ENCODE measurements at regions not wholly inside any gene's neighbourhood (a gene's known extent, or its start where the extent isn't known, plus 50 kb on each side); places are given as distances from the start of the nearest gene placed in this dataset.
"Not testable (repeated sequence)": the region's sequence is repeated elsewhere in the genome, so short reads cannot be mapped to it uniquely, and the experiment has no call there.

DNA sequence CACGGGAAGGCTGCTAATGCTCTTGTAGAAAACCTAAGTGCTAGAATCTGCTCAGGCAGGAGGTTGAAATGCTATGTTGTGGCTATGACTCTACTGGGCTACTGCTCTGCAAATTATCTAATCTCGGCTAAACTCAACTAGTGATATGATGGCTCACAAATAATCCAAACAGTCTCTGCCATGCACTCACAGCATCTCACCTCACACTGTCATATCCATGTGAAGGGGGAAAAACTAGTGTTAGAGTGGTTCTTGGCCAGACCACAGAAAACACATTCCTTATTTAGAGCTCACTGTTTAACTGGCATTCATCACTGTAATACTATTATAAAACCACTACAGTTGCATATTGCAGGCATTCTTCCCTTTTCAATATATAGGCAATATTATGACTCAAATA, 81.8 kb upstream of the DST start:
- no peak for DNase-seq (ENCODE audit: low spot score)
- TF ChIP-seq, protein P1, sequence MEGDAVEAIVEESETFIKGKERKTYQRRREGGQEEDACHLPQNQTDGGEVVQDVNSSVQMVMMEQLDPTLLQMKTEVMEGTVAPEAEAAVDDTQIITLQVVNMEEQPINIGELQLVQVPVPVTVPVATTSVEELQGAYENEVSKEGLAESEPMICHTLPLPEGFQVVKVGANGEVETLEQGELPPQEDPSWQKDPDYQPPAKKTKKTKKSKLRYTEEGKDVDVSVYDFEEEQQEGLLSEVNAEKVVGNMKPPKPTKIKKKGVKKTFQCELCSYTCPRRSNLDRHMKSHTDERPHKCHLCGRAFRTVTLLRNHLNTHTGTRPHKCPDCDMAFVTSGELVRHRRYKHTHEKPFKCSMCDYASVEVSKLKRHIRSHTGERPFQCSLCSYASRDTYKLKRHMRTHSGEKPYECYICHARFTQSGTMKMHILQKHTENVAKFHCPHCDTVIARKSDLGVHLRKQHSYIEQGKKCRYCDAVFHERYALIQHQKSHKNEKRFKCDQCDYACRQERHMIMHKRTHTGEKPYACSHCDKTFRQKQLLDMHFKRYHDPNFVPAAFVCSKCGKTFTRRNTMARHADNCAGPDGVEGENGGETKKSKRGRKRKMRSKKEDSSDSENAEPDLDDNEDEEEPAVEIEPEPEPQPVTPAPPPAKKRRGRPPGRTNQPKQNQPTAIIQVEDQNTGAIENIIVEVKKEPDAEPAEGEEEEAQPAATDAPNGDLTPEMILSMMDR (IDR thresholded peaks at IDR 0.05), result no peak
- Histone ChIP-seq H3K36me3 (no peaks in the 10 kb centered on the region), H3K4me1 (peaks cover 0 to 34% of the 10 kb centered on the region in 2 donors), H3K4me3 (no peak overlapping the region), H3K27ac (peak overlapping the region in 1 of 2 donors; percentile 69), H3K27me3 (no peaks in the 10 kb centered on the region), H3K9me3 (no peaks in the 10 kb centered on the region)

GRCh38 chr6:56720882-56721281, 78.2 kb upstream of the DST start:
- H3K9me3 ChIP-seq, result no peaks in the 10 kb centered on the region
- no peaks in the 10 kb centered on the region for H3K36me3 ChIP-seq
- H3K27ac ChIP-seq, result peak overlapping the region; percentile 57 to 60
- H3K4me1 ChIP-seq, result peaks cover 0 to 12% of the 10 kb centered on the region in 2 donors
- H3K4me3 ChIP-seq, result no peak overlapping the region
- DNase-seq (ENCODE audit: low spot score), result no peak
- TF ChIP-seq, protein P1 (IDR thresholded peaks at IDR 0.05), result no peak
- H3K27me3 ChIP-seq, result no peaks in the 10 kb centered on the region

GRCh38 chr6:56720202-56720601, 77.5 kb upstream of the DST start:
- not testable (repeated sequence) for H3K36me3 ChIP-seq; DNase-seq (ENCODE audit: low spot score); H3K27me3 ChIP-seq; H3K9me3 ChIP-seq; H3K4me3 ChIP-seq
- H3K27ac ChIP-seq, result peak overlapping the region; percentile 57 to 58
- H3K4me1 ChIP-seq, result peaks cover 0 to 13% of the 10 kb centered on the region in 2 donors

DNA sequence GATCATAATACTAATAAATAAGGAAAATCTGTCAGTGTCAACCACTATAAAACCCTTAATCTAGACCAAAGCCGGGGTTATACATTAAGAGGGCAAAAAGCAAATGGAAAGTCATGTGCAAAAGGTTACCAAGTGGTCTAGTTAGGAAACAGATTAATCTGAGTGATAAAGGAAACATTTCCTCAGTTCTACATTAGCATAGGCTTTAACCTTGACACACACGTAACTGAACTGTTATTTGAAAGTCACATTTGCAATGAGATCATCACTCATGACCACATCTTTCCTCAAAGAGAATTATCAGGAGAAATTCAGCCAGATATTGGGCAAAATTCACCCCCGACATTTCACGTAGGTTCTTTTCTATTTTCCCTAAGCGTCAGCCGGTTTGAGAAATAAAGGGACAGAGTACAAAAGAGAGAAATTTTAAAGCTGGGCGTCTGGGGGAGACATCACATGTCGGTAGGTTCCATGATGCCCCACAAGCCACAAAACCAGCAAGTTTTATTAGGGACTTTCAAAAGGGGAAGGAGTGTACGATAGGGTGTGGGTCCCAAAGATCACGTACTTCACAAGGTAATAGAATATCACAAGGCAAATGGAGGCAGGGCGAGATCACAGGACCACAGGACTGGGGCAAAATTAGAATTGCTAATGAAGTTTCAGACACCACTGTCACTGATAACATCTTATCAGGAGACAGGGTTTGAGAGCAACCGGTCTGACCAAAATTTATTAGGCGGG, 76.8 kb upstream of the DST start:
- not testable (repeated sequence) for H3K4me3 ChIP-seq; H3K27me3 ChIP-seq; H3K36me3 ChIP-seq; DNase-seq (ENCODE audit: low spot score); H3K9me3 ChIP-seq
- Histone ChIP-seq H3K4me1 (peaks cover 0 to 14% of the 10 kb centered on the region in 2 donors), H3K27ac (peak overlapping the region; percentile 57 to 58)

DNA sequence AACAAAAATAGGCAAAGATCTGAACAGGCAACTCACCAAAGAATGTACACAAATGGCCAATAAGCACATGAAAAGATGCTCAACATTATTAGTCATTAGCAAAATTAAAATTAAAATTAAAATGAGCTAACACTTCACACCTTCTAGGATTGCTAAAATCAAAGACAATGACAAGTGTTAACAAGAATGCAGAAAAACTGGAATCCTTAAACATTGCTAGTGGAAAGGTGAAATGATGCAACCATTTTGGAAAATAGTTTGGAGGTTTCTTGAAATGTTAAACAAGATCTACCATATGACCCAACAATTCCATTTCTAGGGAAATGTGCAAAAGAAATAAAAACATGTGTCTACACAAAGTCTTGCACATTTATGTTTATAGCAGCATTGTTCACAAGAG, 75.5 kb upstream of the DST start:
- DNase-seq (ENCODE audit: low spot score), result no peak
- peaks cover 0 to 27% of the 10 kb centered on the region in 2 donors for H3K4me1 ChIP-seq

DNA sequence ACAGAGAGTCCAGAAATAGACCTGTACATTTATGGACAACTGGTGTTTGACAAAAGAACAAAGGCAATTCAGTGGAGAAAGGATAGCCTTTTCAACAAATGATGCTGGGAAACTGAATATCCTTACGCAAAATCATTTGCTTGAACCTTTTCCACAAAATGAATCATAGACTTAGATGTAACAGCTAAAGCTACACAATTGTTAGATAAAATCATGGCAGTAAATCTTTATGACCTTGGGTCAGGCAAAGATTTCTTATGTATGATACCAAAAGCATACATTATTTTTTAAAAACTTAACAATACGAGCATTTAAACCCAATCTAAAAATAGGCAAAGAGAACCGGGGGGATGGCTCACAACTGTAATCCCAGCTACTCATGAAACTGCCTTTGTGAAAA, 73.5 kb upstream of the DST start:
- H3K36me3 ChIP-seq, result no peaks in the 10 kb centered on the region
- no peak overlapping the region for H3K4me3 ChIP-seq
- peak overlapping the region in 1 of 2 donors; percentile 74 for H3K27ac ChIP-seq
- TF ChIP-seq, protein P1 (IDR thresholded peaks at IDR 0.05), result no peak
- no peaks in the 10 kb centered on the region for H3K9me3 ChIP-seq
- no peak for DNase-seq (ENCODE audit: low spot score)
- H3K4me1 ChIP-seq, result peaks cover 0 to 32% of the 10 kb centered on the region in 2 donors
- H3K27me3 ChIP-seq, result no peaks in the 10 kb centered on the region

More for the DNA sequence above, 75.5 kb upstream of the DST start:
- no peak overlapping the region for H3K4me3 ChIP-seq
- H3K36me3 ChIP-seq, result no peaks in the 10 kb centered on the region
- H3K27ac ChIP-seq, result peak overlapping the region in 1 of 2 donors; percentile 11
- TF ChIP-seq, protein P1 (IDR thresholded peaks at IDR 0.05), result no peak
- H3K27me3 ChIP-seq, result no peaks in the 10 kb centered on the region
- H3K9me3 ChIP-seq, result no peaks in the 10 kb centered on the region

- Histone ChIP-seq H3K4me1 (peaks cover 0 to 32% of the 10 kb centered on the region in 2 donors), H3K27me3 (no peaks in the 10 kb centered on the region), H3K4me3 (no peak overlapping the region), H3K27ac (peak overlapping the region in 1 of 2 donors; percentile 74), H3K36me3 (no peaks in the 10 kb centered on the region), H3K9me3 (no peaks in the 10 kb centered on the region)
- TF ChIP-seq, protein P1 (IDR thresholded peaks at IDR 0.05), result no peak
- DNase-seq (ENCODE audit: low spot score), result no peak
Observed at GRCh38 chr6:56715741-56716140, 73.1 kb upstream of the DST start.

Data from right atrium auricular region (tissue), 2 donors.